ENCODE measurements at regions not wholly inside any gene's neighbourhood (a gene's known extent, or its start where the extent isn't known, plus 50 kb on each side); places are given as distances from the start of the nearest gene placed in this dataset.

DNA sequence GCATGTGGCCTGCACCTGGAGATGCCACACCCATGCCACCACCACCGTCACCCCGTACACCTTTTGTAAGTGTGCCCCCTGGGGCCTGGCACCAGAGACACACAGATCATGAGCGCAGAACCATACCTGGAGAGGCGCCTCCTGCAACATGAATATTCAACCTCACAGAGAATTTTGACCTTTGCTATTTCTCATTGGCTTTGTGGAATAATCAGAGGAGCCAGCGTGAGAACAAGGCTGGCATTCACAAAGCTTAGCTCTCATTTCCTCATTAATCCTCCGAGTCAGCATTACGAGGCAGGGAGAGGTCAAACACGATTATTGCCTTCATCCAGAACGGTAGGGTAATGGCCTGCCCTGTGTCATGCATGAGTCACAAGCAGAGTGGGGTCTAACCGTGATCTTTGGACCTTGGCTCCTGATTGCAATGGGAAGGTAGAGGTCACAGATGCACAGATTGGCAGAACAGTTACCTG is 73.0 kb upstream of the POMGNT2 start:
- DNase-seq, result no peak

- no peak for DNase-seq
These were observed 71.2 kb upstream of the POMGNT2 start for GRCh38 chr3:43177085-43177484.

GRCh38 chr3:43176666-43177065 is 70.8 kb upstream of the POMGNT2 start:
- DNase-seq, result no peak

GRCh38 chr3:43175541-43175940 is 69.7 kb upstream of the POMGNT2 start:
- DNase-seq, result no peak

DNA sequence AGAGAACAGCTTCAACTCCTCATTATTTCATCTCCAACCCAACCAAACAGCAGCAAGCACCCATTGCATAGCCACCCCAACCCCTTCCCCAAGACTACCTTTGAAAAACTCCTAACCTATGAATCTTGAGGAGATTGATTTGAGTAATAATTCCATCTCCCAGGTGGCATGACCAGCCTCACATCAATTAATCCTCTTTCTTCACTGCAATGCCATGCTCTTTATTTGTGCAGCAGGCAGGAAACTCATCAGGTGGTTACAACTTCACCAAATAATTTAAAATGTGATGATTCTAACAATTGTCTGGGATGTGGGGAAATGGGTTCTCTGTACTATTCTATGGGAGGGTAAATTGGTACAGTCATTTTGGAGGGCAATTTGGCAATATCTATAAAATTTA is 68.1 kb upstream of the POMGNT2 start:
- no peak for DNase-seq

GRCh38 chr3:43171748-43172147 is 65.9 kb upstream of the POMGNT2 start:
- DNase-seq, result no peak

GRCh38 chr3:43170553-43170952 is 64.7 kb upstream of the POMGNT2 start:
- no peak for DNase-seq

DNA sequence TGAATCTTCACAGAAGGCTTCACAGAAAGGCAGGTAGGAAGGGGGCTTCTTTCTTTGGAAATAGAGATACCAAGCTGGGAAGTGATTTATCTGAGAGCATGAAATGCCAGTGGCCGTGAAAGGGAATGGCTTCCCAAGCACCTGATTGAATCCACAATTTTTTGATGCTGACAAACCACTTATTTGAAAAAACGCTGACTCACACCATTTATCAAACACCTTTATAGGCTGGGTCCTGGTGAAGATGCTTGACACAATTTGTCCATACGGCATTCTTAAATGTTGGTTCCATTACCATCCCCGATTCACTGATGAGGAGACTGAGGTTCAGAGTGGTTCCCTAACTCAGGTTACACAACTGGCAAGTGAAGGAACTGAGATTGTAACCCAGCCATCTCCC is 64.1 kb upstream of the POMGNT2 start:
- DNase-seq, result no peak

- no peak for DNase-seq
These were observed 60.5 kb upstream of the POMGNT2 start for GRCh38 chr3:43166406-43166805.

DNA sequence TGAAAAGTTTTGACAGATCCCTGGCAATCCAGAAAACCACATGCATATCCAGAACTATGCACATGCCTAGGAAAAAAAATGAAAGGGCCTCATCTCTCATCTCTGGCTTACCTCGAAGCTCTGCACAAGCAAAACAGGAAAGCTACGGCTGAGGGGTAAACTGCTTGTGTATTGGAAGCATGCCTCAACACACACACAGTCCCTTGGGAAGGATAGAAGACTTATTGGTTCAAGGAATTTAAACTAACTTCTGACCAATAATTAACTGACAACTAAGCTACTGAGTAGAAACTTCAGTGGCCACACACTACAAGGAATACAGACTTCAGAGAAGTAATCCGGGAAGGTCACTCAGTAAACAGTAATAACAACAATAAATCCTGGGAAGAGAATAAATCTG is 59.9 kb upstream of the POMGNT2 start:
- DNase-seq, result no peak

GRCh38 chr3:43163895-43164493 is 58.1 kb upstream of the POMGNT2 start:
- DNase-seq, result no peak

GRCh38 chr3:43162230-43163084 is 56.6 kb upstream of the POMGNT2 start:
- DNase-seq, result peak; percentile 74

- no peak for DNase-seq
These were observed 55.9 kb upstream of the POMGNT2 start for GRCh38 chr3:43161684-43162229.

GRCh38 chr3:43160664-43161063 is 54.8 kb upstream of the POMGNT2 start:
- no peak for DNase-seq

- no peak for DNase-seq
These were observed 54.0 kb upstream of the POMGNT2 start for GRCh38 chr3:43159876-43160255.

DNA sequence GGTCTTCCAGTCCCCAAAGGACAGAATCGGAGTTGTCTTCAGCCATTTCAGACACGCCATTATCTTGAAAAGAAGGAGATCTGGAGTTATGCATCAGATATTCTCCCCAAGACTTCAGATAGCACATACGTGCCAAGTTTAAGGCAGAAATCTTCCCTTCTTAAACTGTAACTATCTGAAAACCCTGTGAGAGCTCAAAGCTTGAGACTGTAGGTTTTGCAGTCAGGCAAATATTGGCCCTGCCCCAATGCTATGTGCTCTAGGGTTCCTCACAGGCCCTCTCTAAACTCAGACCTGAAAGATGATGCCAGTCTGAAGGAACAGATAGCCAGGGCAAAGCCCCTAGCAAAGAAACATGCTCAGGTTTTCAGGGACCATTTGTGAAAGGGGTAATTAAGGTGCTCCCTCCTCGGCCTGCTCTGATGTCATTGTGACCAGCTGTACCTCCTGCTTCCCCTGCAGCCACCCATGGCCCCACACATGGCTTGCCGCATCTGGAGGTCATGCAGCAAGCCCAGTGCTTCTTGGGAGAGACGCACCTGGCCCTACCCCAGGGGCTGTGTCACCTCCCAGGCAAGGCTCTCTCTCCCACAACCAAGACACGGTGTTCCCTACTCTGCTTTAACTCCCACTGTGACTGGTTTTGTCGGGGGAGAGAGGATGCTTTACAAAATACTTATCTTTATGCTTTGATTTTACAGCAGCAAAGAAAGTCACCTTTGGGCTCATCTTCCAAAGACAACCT is 53.4 kb upstream of the POMGNT2 start:
- DNase-seq, result no peak

- DNase-seq, result no peak
These were observed 51.1 kb upstream of the POMGNT2 start for GRCh38 chr3:43156812-43157455.

DNA sequence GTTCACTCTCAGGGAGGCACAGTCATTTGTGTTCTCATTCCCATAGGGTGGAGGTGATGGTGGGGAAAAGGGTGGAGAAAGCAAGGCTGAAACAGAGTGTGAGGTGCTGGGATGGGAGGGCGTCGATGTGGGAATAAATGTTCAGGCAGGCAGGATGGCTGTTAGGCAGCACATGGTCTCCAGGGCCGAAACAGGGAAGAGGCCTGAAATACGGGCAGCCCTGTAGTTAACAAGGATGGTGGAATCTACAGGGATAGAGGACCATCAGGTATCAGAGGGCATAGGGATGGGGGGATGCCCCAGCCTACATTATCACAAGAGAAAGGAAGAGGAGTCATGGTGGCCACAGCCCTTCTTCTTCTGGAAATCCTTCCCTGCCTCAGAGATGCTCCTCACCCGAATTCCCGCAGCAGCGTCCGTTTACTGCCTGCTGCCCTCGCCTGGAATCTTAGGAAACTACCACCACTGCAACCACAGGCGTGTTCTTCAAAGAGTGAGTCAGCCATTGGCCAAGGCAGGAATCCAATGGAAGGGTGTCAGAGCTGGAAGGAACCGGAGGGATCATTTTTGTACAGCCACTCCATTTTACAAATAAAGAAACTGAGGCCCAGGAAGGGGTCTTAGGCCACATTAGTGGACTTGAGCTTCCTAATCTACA is 49.7 kb upstream of the POMGNT2 start:
- no peak for DNase-seq

Measured in CD4-positive, alpha-beta T cell treated with Interleukin-17A for 4 hours (primary cell).